NCI-H2196 treated with DMSO at 0.1 percent for 48 hours (cell line): ENCODE measurements at regions not wholly inside any gene's neighbourhood (a gene's known extent, or its start where the extent isn't known, plus 50 kb on each side); places are given as distances from the start of the nearest gene placed in this dataset.

Experiments used
- DNase-seq: peaks from one replicate; lab custom pipeline; 2025; ENCODE audit not compliant: unreplicated experiment; lab: John Stamatoyannopoulos, UW

GRCh38 chr2:181304011-181304844 lies 153.0 kb upstream of the ITGA4 start:
- DNase-seq, result no peak

- DNase-seq, result no peak
These were observed 151.7 kb upstream of the ITGA4 start for GRCh38 chr2:181305301-181306123.

- no peak for DNase-seq
These were observed 150.4 kb upstream of the ITGA4 start for GRCh38 chr2:181306785-181307184.

- DNase-seq, result no peak
These were observed 149.8 kb upstream of the ITGA4 start for GRCh38 chr2:181307203-181307991.

GRCh38 chr2:181308766-181309515 lies 148.2 kb upstream of the ITGA4 start:
- no peak for DNase-seq

GRCh38 chr2:181309586-181309985 lies 147.6 kb upstream of the ITGA4 start:
- DNase-seq, result no peak

- no peak for DNase-seq
These were observed 146.2 kb upstream of the ITGA4 start for GRCh38 chr2:181310967-181311366.

GRCh38 chr2:181311837-181312236 lies 145.3 kb upstream of the ITGA4 start:
- no peak for DNase-seq

- DNase-seq, result no peak
These were observed 144.7 kb upstream of the ITGA4 start for GRCh38 chr2:181312515-181312927.

- no peak for DNase-seq
These were observed 143.3 kb upstream of the ITGA4 start for GRCh38 chr2:181313845-181314244.

GRCh38 chr2:181314551-181314950 lies 142.6 kb upstream of the ITGA4 start:
- no peak for DNase-seq

- no peak for DNase-seq
These were observed 139.7 kb upstream of the ITGA4 start for GRCh38 chr2:181317511-181317910.

- DNase-seq, result no peak
These were observed 138.5 kb upstream of the ITGA4 start for GRCh38 chr2:181318504-181319280.

GRCh38 chr2:181319286-181319685 lies 137.9 kb upstream of the ITGA4 start:
- no peak for DNase-seq

- DNase-seq, result no peak
These were observed 136.5 kb upstream of the ITGA4 start for GRCh38 chr2:181320638-181321037.

- no peak for DNase-seq
These were observed 132.3 kb upstream of the ITGA4 start for GRCh38 chr2:181324912-181325311.

- DNase-seq, result no peak
These were observed 130.5 kb upstream of the ITGA4 start for GRCh38 chr2:181326661-181327060.

- no peak for DNase-seq
These were observed 126.9 kb upstream of the ITGA4 start for GRCh38 chr2:181330286-181330685.

GRCh38 chr2:181332044-181332605 lies 125.1 kb upstream of the ITGA4 start:
- DNase-seq, result no peak
